Stimulated activated CD4-positive, alpha-beta T cell treated with anti-CD3 and anti-CD28 coated beads, Interleukin-4, amount 100 ng/mL, for 1 hour (primary cell): ENCODE measurements at regions not wholly inside any gene's neighbourhood (a gene's known extent, or its start where the extent isn't known, plus 50 kb on each side); places are given as distances from the start of the nearest gene placed in this dataset.

Experiments used
- DNase-seq: peaks from one replicate; pipeline ENCODE4 v3.0.0-alpha.2; 2020

DNA sequence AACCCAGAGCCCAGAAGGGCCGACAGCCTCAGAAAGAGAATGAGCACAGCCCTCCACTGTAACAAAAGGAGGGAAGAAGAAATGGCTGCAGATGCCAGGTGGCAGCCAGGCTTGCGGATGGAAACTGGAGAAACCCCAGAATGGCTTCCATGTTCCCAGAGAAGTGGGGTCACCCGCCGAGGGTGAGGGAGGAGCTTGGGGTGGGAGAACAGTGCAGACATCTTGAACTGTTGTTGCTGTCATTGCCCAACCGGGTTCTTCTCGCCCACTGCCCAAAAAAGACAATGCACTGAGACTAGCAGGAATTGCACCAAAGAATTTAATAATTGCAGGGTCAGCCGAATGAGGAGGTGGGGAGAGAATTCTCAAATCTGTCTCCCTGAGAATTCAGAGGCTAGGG is 223.2 kb upstream of the RAB6C start:
- DNase-seq: no peak

- DNase-seq: no peak
These were observed 222.0 kb upstream of the RAB6C start for GRCh38 chr2:129757366-129757914.

DNA sequence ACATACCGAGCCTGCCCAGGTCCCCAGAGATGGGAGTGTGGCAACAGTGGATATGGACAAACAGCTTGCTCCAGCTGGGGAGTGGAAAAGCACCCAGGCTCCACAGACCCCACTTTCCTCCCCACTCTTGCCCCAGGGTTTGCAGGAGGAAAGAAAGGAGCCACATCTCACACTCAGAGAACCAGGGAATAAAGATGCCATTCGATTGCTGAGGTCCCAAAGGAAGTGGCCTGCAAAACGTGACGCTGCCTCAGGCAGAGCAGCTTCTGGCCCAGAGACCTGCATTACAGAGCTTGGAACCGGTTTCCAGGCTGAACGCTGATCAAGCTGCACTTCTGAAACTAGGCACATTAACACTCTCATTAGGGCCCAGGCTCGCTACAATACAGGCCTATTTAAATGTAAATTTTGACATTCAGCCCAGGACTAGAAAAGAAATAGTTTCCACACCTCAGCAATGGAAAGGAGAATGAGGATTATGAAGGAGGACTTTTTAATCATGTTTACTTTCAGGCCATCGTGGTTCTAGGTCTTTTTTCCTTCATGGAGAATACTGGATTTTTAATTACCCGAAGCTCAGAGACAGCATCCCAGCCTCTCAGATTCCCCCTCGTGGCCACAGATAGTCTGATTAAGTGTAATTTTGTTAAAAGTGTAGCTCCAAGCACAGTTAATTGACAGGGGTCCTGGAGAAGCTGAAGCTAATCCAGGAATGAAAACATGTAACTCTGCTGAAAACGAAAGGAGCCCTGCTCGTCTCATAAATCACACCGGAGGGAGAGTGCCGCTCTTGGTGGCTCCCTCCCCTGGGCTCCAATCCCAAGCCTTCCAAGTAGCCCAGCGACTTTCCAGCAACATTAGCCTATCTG is 221.3 kb upstream of the RAB6C start:
- DNase-seq: no peak

- DNase-seq: no peak
These were observed 220.5 kb upstream of the RAB6C start for GRCh38 chr2:129758784-129759471.

DNA sequence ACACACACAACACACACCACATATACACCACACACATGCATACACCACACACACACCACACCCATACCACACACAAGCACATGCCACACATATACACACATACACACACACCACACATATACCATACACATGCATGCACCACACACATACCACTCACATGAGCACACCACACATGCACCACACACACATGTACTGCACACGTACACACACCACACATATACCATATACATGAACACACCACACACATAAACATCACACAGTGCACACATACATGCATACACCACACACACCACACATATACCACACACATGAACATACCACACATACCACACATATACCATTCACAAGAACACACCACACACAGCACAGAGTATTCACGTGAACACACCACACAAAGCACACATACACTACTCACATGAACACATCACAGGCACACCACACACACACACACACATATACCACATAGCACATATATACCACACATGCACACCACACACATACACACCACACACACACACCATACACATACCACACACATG is 219.9 kb upstream of the RAB6C start:
- no peak for DNase-seq

GRCh38 chr2:129760669-129761068 is 218.8 kb upstream of the RAB6C start:
- DNase-seq: no peak

DNA sequence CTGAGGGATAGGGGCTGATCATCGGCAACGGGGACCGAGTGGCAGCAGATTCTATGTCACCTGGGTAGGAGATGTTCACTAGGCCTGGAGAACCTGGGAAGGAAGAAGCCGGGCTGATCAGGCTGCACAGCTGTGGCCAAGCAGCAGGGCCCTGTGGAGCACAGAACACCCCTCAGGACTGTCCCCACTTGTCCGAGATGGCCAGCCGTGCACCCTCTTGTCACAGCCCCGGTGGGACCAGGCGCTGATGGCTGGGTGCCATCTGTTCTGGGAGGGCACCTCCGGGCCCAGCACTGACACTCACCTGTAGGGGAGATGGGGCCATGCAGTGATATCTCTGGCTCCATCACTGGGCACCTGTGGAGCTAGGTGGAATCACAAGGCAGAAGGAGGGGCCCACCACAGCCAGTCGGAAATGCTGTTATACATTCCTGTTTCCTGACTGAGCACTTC is 217.9 kb upstream of the RAB6C start:
- no peak for DNase-seq

GRCh38 chr2:129762386-129763189 is 216.9 kb upstream of the RAB6C start:
- DNase-seq: no peak

- no peak for DNase-seq
These were observed 216.1 kb upstream of the RAB6C start for GRCh38 chr2:129763190-129763846.

DNA sequence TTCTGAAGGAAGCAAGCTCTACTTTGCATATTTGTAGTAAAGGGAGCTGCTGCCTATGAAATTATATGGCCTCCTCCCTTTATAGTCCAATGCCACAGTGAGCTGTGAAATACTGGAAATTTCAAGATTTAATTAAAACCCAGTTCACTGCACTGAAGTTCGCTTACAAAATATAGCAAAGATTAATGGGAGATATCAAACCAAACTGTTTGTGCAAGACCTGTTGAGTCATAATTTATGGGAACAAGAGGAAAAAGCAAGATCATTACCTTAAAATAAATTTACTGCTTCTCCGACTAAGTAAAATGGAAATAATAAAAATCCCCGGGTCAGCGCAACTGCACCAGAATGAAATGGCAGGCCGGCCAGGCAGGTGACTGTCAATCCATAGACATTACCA is 215.5 kb upstream of the RAB6C start:
- DNase-seq: no peak

DNA sequence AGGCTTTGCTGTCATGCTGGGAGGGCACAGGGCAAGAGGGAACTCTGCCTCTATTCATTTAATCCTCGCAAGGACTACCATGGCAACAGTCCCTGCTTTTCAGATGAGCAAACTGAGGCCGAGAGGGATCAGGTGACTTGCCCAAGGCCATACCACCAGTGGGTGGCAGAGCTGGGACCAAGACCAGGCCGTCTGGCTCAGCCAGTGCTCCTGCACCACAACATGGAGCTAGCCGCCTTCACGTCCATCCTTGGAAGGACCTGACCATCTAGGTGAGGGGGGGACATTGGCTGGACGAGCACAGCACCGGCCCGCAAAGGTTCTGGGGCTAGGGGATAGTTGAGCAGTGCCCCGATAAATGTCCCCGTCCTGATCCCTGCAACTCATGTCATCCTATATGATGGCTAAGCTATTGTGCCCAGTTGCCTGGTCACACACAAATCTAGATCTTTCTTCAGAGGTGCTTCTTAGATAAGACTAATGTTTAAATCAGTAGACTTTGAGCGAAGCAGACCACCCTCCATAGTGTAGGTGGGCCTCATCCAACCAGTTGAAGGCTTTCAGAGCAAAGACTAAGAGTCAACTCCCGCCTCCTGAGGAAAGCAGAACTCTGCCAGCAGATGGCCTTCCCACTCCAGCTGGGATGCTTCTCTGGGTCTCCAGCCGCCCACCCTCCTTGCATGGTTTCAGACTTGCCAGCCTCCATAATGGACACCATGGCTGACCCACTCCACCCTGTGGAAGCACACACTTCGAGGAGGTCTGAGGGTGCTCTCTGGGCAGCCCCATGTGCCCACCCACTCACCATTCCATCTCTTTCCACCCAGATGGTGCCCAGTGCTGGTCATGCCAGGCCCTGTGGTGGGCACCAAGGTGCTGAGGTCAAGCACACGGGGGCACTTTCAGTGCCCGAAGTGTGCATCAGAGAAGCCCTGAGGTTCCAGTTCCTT is 214.8 kb upstream of the RAB6C start:
- DNase-seq: no peak

GRCh38 chr2:129765326-129765677 is 214.2 kb upstream of the RAB6C start:
- DNase-seq: no peak

DNA sequence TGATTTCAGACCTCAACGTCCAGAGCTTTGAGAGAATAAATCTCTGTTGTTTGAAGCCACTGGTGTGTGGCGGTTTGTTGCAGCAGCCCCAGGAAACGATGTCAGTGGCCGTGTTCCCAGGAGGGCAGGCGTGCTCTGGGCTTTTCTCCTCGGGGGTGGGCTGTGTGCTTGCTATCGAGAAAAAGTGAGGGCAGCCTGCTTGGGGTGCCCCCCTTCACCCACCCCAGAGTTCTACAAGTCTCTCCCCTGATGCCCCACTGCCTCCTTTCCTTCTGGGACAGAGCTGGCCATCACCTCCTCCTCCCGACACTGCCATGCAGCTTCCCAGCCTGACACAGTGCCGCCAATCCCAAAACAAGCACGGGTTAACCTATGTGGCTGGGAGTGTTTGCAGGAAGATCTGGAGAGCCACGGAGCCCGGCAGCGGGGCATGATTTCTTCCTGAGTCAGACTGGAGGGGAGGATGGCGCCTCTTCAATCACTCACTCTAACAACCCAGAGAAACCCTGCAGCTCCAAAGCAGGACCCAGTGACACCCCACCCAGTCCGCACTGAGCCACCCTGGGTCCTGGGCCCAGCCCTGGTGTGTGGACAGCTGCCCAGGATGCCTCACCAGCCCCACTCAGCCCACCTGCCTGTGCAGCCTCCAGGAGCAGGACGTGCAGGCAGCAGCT is 213.7 kb upstream of the RAB6C start:
- DNase-seq: no peak

GRCh38 chr2:129766374-129766993 is 213.0 kb upstream of the RAB6C start:
- DNase-seq: no peak

DNA sequence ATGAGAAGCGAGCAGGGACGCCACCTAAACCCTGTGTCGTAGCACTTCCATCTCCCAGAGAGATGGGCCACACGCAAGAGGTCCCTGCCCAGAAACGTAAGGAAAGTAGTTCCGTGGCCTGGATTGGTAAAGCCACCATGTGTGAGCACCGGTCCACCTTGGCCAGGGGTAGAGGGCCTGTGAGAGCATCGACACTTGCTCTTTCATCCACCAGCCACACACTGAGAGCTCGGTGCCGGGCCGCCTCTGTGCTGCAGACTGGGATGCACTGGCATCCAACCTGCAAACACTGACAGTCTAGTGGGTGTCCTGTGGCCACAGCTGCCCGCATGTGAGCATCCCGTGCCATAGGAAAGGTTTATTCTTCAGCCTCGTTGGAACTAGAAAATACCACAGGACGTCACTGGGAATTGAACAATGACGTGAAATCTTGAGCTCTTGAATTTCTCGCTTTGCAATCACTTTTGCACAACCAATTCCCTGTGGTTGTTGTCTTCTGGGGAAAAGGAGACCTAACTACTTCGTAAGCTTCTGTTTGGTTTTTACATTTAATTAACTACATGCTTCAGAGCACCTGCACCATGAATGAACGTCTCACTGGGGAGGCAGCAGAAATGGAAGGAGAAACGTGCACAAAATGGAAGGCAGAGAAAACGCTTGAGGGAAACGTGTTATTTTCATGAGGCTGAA is 212.0 kb upstream of the RAB6C start:
- no peak for DNase-seq

DNA sequence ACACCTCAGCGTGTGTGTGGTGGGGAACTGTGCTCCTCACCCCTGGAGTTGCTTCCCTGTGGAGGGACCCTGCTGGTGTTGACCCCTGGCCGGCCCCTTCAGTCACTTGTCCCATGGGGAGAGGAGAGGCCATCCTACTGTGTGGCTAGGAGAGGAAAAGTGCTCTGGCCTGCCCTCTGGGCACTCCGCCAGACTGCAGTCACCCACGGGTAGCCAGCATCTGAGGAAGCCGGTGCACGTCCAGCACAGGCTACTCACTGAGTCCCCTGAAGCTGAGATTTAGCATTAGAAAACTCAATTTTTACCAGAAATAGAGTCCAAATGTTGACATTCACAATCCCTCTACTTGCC is 211.5 kb upstream of the RAB6C start:
- DNase-seq: no peak

- no peak for DNase-seq
These were observed 210.8 kb upstream of the RAB6C start for GRCh38 chr2:129768485-129769184.

DNA sequence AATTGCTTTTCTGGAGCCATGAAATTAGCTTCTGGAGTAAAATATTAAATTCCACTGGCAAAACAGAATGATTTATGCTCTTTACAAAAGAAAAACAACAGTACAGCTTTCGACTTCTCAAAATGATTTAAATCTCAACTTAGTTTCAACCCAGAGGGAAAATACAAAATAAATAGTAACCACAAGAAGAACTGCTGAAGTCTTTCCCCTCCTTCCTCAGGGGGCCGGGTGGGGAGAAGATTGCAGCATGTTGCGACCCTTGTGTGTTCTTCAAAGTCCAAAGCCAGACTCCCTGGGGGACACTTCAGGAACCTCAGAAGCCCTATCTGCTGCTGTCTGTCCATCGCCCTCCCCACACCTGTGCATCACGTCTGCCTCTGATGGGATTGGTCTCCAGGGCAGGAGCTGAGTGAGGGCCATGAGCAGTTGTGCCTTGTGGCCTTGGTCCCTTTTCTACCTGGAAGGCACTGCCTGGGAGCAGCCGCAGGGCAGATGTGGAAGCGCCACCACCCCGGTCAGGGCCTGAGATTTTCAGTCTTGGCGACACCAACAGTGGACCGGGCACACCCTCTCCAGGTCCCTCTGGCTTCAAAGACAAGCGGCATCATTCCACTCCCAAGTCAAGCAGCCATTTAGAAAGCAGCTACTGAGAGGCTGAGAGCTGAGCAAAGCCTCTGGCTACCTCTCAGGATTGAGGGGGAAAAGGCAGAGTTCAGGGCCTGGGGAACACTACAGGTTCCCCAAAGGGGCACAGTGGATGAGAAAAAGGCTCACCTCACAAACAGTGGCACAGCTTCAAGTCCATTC is 210.1 kb upstream of the RAB6C start:
- DNase-seq: no peak
